ENCODE measurements at regions not wholly inside any gene's neighbourhood (a gene's known extent, or its start where the extent isn't known, plus 50 kb on each side); places are given as distances from the start of the nearest gene placed in this dataset.

DNA sequence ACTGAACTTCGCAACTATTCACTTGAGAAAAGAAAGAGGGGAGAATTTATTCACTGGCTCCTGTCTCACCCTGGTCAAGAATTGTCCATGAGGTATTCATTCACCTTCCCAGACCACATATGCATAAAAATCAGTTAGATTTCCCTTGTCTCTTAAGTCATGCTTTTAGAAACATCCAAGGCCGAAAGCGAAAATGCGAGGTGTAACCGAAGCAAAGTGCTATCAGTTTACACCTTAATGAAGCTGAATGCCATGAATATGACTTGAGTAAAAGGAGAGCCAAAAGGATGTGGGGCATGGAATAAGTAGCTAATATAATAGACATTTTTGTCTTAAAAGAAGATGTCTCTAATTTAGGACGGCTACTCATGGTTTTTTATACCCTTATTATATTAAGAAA lies 965.6 kb upstream of the CHORDC1 start:
- Histone ChIP-seq H3K36me3 (replicated peaks in 1 of 2; ENCODE audit: control insufficient read depth in 1 of 2, insufficient read depth in 2 of 2, low read length in 1 of 2) (no peaks in the 10 kb centered on the region), H3K79me2 (ENCODE audit: insufficient read depth) (no peaks in the 10 kb centered on the region), H3K9me3 (no peaks in the 10 kb centered on the region), H3K27me3 (ENCODE audit: insufficient read depth) (no peaks in the 10 kb centered on the region), H3K9me2 (no peaks in the 10 kb centered on the region), H3K9ac (no peak overlapping the region), H3K27ac (ENCODE audit: low read depth in 2 of 2, low read length in 1 of 2) (no peak overlapping the region), H3F3A (replicated peaks; ENCODE audit: insufficient read depth) (no peaks in the 10 kb centered on the region), H3K4me1 (ENCODE audit: control insufficient read depth in 1 of 2, insufficient read depth in 2 of 2, low read depth in 1 of 2, low read length in 1 of 2) (no peaks in the 10 kb centered on the region; a peak in 1 of 4 replicates), H2AFZ (ENCODE audit: low read depth) (no peak overlapping the region), H3K4me3 (ENCODE audit: low read depth in 2 of 2, low read length in 1 of 2) (no peak overlapping the region), H4K20me1 (ENCODE audit: insufficient read depth) (no peaks in the 10 kb centered on the region), H3K4me2 (no peak overlapping the region)
- ChIA-PET POLR2A (no interaction called here), CTCF (interaction anchor here (1.4 kb wide), 1 partner anchor 59 kb away, joined by 5 read pairs; no protein-coding TSS in a partner anchor)
- WGBS (ENCODE audit: low lambda C conversion rate), result 88% methylated on average over 6 of the region's 6 CpGs
- DNase-seq, result no peak
- TF ChIP-seq FOXJ3 (CRISPR knock-in tag; IDR thresholded peaks at IDR 0.05), result no peak
- TF ChIP-seq RCOR1 (IDR thresholded peaks at IDR 0.05; ENCODE audit: low read length), result no peak
- no peak for TF ChIP-seq SMC3 (IDR thresholded peaks at IDR 0.05; ENCODE audit: low read depth, low read length)
- no peak for TF ChIP-seq MEF2A (IDR thresholded peaks at IDR 0.05; ENCODE audit: borderline replicate concordance, low read depth)
- no peak for TF ChIP-seq JUND (IDR thresholded peaks at IDR 0.05)
- no peak for TF ChIP-seq POLR2AphosphoS5 (IDR thresholded peaks at IDR 0.05; ENCODE audit: low read depth, low read length)
- TF ChIP-seq YY1 (IDR thresholded peaks at IDR 0.05; ENCODE audit: low read depth), result no peak
- TF ChIP-seq EZH2phosphoT487 (IDR thresholded peaks at IDR 0.05; ENCODE audit: borderline replicate concordance, low read depth), result no peak
- TF ChIP-seq, protein P1, sequence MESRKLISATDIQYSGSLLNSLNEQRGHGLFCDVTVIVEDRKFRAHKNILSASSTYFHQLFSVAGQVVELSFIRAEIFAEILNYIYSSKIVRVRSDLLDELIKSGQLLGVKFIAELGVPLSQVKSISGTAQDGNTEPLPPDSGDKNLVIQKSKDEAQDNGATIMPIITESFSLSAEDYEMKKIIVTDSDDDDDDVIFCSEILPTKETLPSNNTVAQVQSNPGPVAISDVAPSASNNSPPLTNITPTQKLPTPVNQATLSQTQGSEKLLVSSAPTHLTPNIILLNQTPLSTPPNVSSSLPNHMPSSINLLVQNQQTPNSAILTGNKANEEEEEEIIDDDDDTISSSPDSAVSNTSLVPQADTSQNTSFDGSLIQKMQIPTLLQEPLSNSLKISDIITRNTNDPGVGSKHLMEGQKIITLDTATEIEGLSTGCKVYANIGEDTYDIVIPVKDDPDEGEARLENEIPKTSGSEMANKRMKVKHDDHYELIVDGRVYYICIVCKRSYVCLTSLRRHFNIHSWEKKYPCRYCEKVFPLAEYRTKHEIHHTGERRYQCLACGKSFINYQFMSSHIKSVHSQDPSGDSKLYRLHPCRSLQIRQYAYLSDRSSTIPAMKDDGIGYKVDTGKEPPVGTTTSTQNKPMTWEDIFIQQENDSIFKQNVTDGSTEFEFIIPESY (IDR thresholded peaks at IDR 0.05; ENCODE audit: borderline replicate concordance, low read depth), result no peak
- no peak for TF ChIP-seq NFIC (IDR thresholded peaks at IDR 0.05; ENCODE audit: borderline replicate concordance)
- no peak for TF ChIP-seq RFX5 (IDR thresholded peaks at IDR 0.05; ENCODE audit: low read length)

DNA sequence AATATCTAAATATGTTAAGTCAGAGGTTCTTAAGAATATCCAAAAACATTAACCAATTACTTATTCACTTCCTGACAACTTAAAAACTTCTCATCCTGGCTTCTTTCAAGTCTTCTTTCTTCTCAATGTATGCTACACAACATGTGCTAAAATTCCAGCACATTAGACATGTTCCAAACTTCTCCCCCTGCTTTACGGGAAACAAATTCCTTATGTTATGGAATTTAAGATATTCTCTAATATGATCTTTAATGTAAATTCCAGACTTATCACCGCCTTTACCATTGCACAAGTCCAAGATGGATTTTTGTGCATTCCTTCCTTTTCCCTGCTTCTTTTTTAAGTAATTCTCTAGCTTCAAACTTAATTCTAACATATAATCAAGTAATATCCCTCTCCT lies 964.5 kb upstream of the CHORDC1 start:
- ChIA-PET POLR2A (no interaction called here), CTCF (interaction anchor here (1.4 kb wide), 1 partner anchor 61 kb away, joined by 5 read pairs; no protein-coding TSS in a partner anchor)
- Histone ChIP-seq H3K36me3 (replicated peaks in 1 of 2; ENCODE audit: control insufficient read depth in 1 of 2, insufficient read depth in 2 of 2, low read length in 1 of 2) (no peaks in the 10 kb centered on the region), H3K9ac (no peak overlapping the region), H3K4me3 (ENCODE audit: low read depth in 2 of 2, low read length in 1 of 2) (no peak overlapping the region), H3F3A (replicated peaks; ENCODE audit: insufficient read depth) (no peaks in the 10 kb centered on the region), H3K4me2 (no peak overlapping the region), H3K4me1 (ENCODE audit: control insufficient read depth in 1 of 2, insufficient read depth in 2 of 2, low read depth in 1 of 2, low read length in 1 of 2) (no peaks in the 10 kb centered on the region; a peak in 1 of 4 replicates), H3K27me3 (ENCODE audit: insufficient read depth) (no peaks in the 10 kb centered on the region), H3K27ac (ENCODE audit: low read depth in 2 of 2, low read length in 1 of 2) (no peak overlapping the region), H4K20me1 (ENCODE audit: insufficient read depth) (no peaks in the 10 kb centered on the region), H3K79me2 (ENCODE audit: insufficient read depth) (no peaks in the 10 kb centered on the region), H3K9me2 (no peaks in the 10 kb centered on the region), H2AFZ (ENCODE audit: low read depth) (no peak overlapping the region), H3K9me3 (no peaks in the 10 kb centered on the region)
- no peak for DNase-seq
- TF ChIP-seq TAF1 (IDR thresholded peaks at IDR 0.05; ENCODE audit: borderline replicate concordance, low read depth, low read length) (no peak), GATA2 (CRISPR knock-in tag; IDR thresholded peaks at IDR 0.05) (no peak)
- TF ChIP-seq, protein P2, sequence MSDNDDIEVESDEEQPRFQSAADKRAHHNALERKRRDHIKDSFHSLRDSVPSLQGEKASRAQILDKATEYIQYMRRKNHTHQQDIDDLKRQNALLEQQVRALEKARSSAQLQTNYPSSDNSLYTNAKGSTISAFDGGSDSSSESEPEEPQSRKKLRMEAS (IDR thresholded peaks at IDR 0.05; ENCODE audit: low read depth), result no peak
- 81% methylated on average over 2 of the region's 2 CpGs for WGBS (ENCODE audit: low lambda C conversion rate)

Measured in SK-N-SH (cell line).